IMR-90 (cell line): ENCODE measurements at regions not wholly inside any gene's neighbourhood (a gene's known extent, or its start where the extent isn't known, plus 50 kb on each side); places are given as distances from the start of the nearest gene placed in this dataset.

Experiments
- ATAC-seq: fragments of 200-7000 bp; cut with Tn5 transposase; 2 replicates; pipeline ENCODE4 v1.9.1; 2020; ENCODE audit warnings: low read depth, mild to moderate bottlenecking, moderate library complexity
- BruUV-seq: library from RNA; stranded (reverse); fragments of 400-500 nt; replicated peaks from 2 replicates; lab custom pipeline; 2021; lab: Mats Ljungman, UMichigan
- CTCF ChIA-PET: fragments of 300-600 bp; formaldehyde crosslinking; extraction: SDS; loops from one replicate; lab custom pipeline; 2021; ENCODE audit warnings: antibody characterized with exemption; lab: Yijun Ruan, JAX
- POLR2A ChIA-PET: fragments of 300-600 bp; sonication (Branson Sonifier 250); formaldehyde crosslinking; loops from one replicate; lab custom pipeline; 2022; ENCODE audit warnings: antibody characterized with exemption; ENCODE audit not compliant: unreplicated experiment; lab: Charles Lee
- DNase-seq: peaks from one replicate; pipeline ENCODE4 v3.0.0; 2013
- H2AFZ ChIP-seq: replicated peaks from 2 replicates; pipeline ENCODE3; 2013; ENCODE audit warnings: low read length, mild to moderate bottlenecking; ENCODE audit not compliant: poor library complexity
- H2AK5ac ChIP-seq: 2 replicates; pipeline ENCODE4 v1.6.1; 2013; ENCODE audit warnings: low read depth, low read length, inconsistent platforms
- H2AK9ac ChIP-seq: replicated peaks from 2 replicates; pipeline ENCODE3; 2013; ENCODE audit warnings: mild to moderate bottlenecking, low read depth, low read length, moderate library complexity; ENCODE audit not compliant: poor library complexity
- H2BK120ac ChIP-seq: 2 replicates; pipeline ENCODE4 v1.6.1; 2013; ENCODE audit warnings: low read depth, low read length, inconsistent platforms
- H2BK15ac ChIP-seq: 3 replicates; pipeline ENCODE4 v1.6.1; 2013; ENCODE audit warnings: low read depth, low read length, inconsistent platforms
- H2BK20ac ChIP-seq: 2 replicates; pipeline ENCODE4 v1.6.1; 2013; ENCODE audit warnings: low read depth, mild to moderate bottlenecking, inconsistent platforms, low read length, moderate library complexity
- H2BK5ac ChIP-seq: 2 replicates; pipeline ENCODE4 v1.6.1; 2013; ENCODE audit warnings: mild to moderate bottlenecking, low read depth, low read length, inconsistent platforms; ENCODE audit not compliant: poor library complexity, severe bottlenecking
- H3K14ac ChIP-seq: replicated peaks from 2 replicates; pipeline ENCODE4 v1.6.1; 2013; ENCODE audit warnings: low read depth, low read length, inconsistent platforms
- H3K18ac ChIP-seq: 2 replicates; pipeline ENCODE4 v1.6.1; 2013; ENCODE audit warnings: low read depth, low read length, control low read depth
- H3K23ac ChIP-seq: 2 replicates; pipeline ENCODE4 v1.6.1; 2013; ENCODE audit warnings: low read depth, low read length, inconsistent platforms
- H3K27ac ChIP-seq: 2 replicates; pipeline ENCODE4 v1.5.1; 2013; ENCODE audit warnings: mild to moderate bottlenecking, control low read depth, low read length; ENCODE audit not compliant: insufficient read depth
- H3K27me3 ChIP-seq: 2 replicates; pipeline ENCODE4 v1.6.1; 2013; ENCODE audit warnings: low read length; ENCODE audit not compliant: control insufficient read depth, insufficient read depth
- H3K36me3 ChIP-seq: 2 replicates; pipeline ENCODE4 v1.6.1; 2013; ENCODE audit warnings: low read length, mixed read lengths; ENCODE audit not compliant: control insufficient read depth, insufficient read depth
- H3K4ac ChIP-seq: 2 replicates; pipeline ENCODE4 v1.6.1; 2013; ENCODE audit warnings: low read depth, low read length, inconsistent platforms
- H3K4me1 ChIP-seq: 2 replicates; pipeline ENCODE4 v1.6.1; 2013; ENCODE audit warnings: low read length, mixed read lengths; ENCODE audit not compliant: control insufficient read depth, insufficient read depth
- H3K4me2 ChIP-seq: 2 replicates; pipeline ENCODE4 v1.6.1; 2013; ENCODE audit warnings: low read depth, mild to moderate bottlenecking, control low read depth, low read length, moderate library complexity
- H3K4me3 ChIP-seq: 2 replicates; pipeline ENCODE4 v1.5.1; 2013; ENCODE audit warnings: low read depth, mild to moderate bottlenecking, control low read depth, low read length, moderate library complexity; ENCODE audit not compliant: insufficient read depth
- H3K56ac ChIP-seq: 2 replicates; pipeline ENCODE4 v1.6.1; 2013; ENCODE audit warnings: low read length, inconsistent platforms; ENCODE audit not compliant: insufficient read depth; ENCODE audit errors: extremely low read depth
- H3K79me1 ChIP-seq, 2 experiments: 2 replicates each; pipeline ENCODE4 v1.6.1; 2013; ENCODE audit warnings: low read length in 2 of 2, inconsistent platforms in 1 of 2, low read depth in 1 of 2
- H3K9ac ChIP-seq: 2 replicates; pipeline ENCODE4 v1.6.1; 2013; ENCODE audit warnings: low read depth, low read length, control low read depth
- H3K9me1 ChIP-seq: 2 replicates; pipeline ENCODE4 v1.6.1; 2013; ENCODE audit warnings: low read length, inconsistent platforms; ENCODE audit not compliant: insufficient read depth
- H3K9me3 ChIP-seq: 2 replicates; pipeline ENCODE4 v1.6.1; 2013; ENCODE audit warnings: low read length; ENCODE audit not compliant: control insufficient read depth, insufficient read depth
- H4K20me1 ChIP-seq: 2 replicates; pipeline ENCODE4 v1.6.1; 2013; ENCODE audit warnings: low read length, inconsistent platforms; ENCODE audit not compliant: insufficient read depth
- H4K5ac ChIP-seq: 2 replicates; pipeline ENCODE4 v1.6.1; 2013; ENCODE audit warnings: mild to moderate bottlenecking, low read depth, low read length, control low read depth
- H4K8ac ChIP-seq, 2 experiments: 2 replicates each; pipeline ENCODE4 v1.6.1; 2013; ENCODE audit warnings: low read depth in 2 of 2, low read length in 2 of 2, control low read depth in 1 of 2, inconsistent platforms in 1 of 2
- H4K91ac ChIP-seq: 2 replicates; pipeline ENCODE4 v1.6.1; 2013; ENCODE audit warnings: low read depth, low read length, inconsistent platforms; ENCODE audit not compliant: insufficient read depth
- BHLHE40 ChIP-seq: fragments of 150-350 bp; IDR thresholded peaks from 2 replicates; pipeline ENCODE4 v1.6.1; 2016; ENCODE audit warnings: mild to moderate bottlenecking, low read depth, low read length
- CEBPB ChIP-seq: IDR thresholded peaks from 2 replicates; pipeline ENCODE4 v1.6.1; 2012; ENCODE audit warnings: low read depth, low read length, improper control_type of control experiment
- MAZ ChIP-seq: IDR thresholded peaks from 2 replicates; pipeline ENCODE4 v1.6.1; 2012; ENCODE audit warnings: low read depth, mild to moderate bottlenecking, low read length, improper control_type of control experiment, moderate library complexity, borderline replicate concordance
- MXI1 ChIP-seq: IDR thresholded peaks from 2 replicates; pipeline ENCODE4 v1.6.1; 2012; ENCODE audit warnings: low read depth, mild to moderate bottlenecking, low read length, moderate library complexity, borderline replicate concordance
- POLR2A ChIP-seq: IDR thresholded peaks from 2 replicates; pipeline ENCODE4 v1.6.1; 2012; ENCODE audit warnings: mild to moderate bottlenecking, low read depth, low read length
- WGBS, 2 experiments: methylation state at CpG; one replicate each; pipeline versions ENCODE4 v1.1.5 to v1.1.7; 2013; ENCODE audit warnings: missing lambda C conversion rate in 2 of 2; ENCODE audit not compliant: insufficient read length in 1 of 2; ENCODE audit errors: extremely low coverage in 2 of 2; 5-methylcytosine and 5-hydroxymethylcytosine counted together
- dilution Hi-C: fragments of 300-500 bp; cut with HindIII; formaldehyde crosslinking; loops from one replicate; pipeline ENCODE4 v1.14.3; 2018; ENCODE audit warnings: low sequenced_read_pairs; ENCODE audit not compliant: unreplicated experiment
- in situ Hi-C: fragments of 300-500 bp; cut with MboI; formaldehyde crosslinking; loops from 3 replicates; pipeline ENCODE4 v1.14.3; 2019; ENCODE audit warnings: low sequenced_read_pairs, inconsistent platforms, mixed read lengths
- intact Hi-C: fragments of 100-400 bp; cut with micrococcal nuclease; formaldehyde crosslinking; loops from 2 replicates; pipeline ENCODE4 v1.10.0; 2022

- no peaks in the 10 kb centered on the region for H3K9me3 ChIP-seq
- H3K56ac ChIP-seq: no peak overlapping the region
- no peaks in the 10 kb centered on the region for H4K20me1 ChIP-seq
- no peak overlapping the region for H2BK15ac ChIP-seq
- no peak overlapping the region for H4K5ac ChIP-seq
- H4K91ac ChIP-seq: no peak overlapping the region
- H3K36me3 ChIP-seq: no peaks in the 10 kb centered on the region
- H2BK5ac ChIP-seq: no peak overlapping the region
- H3K27ac ChIP-seq: no peak overlapping the region
- no peak overlapping the region for H2BK20ac ChIP-seq
- in situ Hi-C loops (loop anchor here (25.0 kb wide), 2 partner anchors 744 to 969 kb away; no protein-coding TSS in a partner anchor), intact Hi-C loops (loop anchor here (10.0 kb wide), 2 partner anchors 742 to 992 kb away; no protein-coding TSS in a partner anchor), dilution Hi-C loops (no loop called here)
- TF ChIP-seq POLR2A (no peak), BHLHE40 (no peak), MAZ (no peak), MXI1 (no peak), CEBPB (no peak)
- no peak for DNase-seq
- no peak overlapping the region for H2AK5ac ChIP-seq
- no peak overlapping the region for H3K9ac ChIP-seq
- H2AK9ac ChIP-seq: no peak overlapping the region
- ChIA-PET POLR2A (no interaction called here), CTCF (interaction anchor here (1.1 kb wide), 1 partner anchor 989 kb away, joined by 3 read pairs; no protein-coding TSS in a partner anchor)
- no peak overlapping the region for H3K14ac ChIP-seq
- H4K8ac ChIP-seq: no peak overlapping the region
- H3K4me2 ChIP-seq: no peak overlapping the region
- no peaks in the 10 kb centered on the region for H3K27me3 ChIP-seq
- no CpG with 5 or more reads among the region's 1 CpG for WGBS, 2 experiments
- no TSS peak for BruUV-seq
- H3K18ac ChIP-seq: no peak overlapping the region
- H2AFZ ChIP-seq: no peak overlapping the region
- no peak overlapping the region for H3K4ac ChIP-seq
- no peak overlapping the region for H3K4me3 ChIP-seq
- no peak for ATAC-seq
- H2BK120ac ChIP-seq: no peak overlapping the region
- no peaks in the 10 kb centered on the region for H3K4me1 ChIP-seq
- H3K79me1 ChIP-seq: no peaks in the 10 kb centered on the region
- no peaks in the 10 kb centered on the region for H3K9me1 ChIP-seq
- no peak overlapping the region for H3K23ac ChIP-seq
Measured at GRCh38 chr7:81492910-81493309, 276.9 kb downstream of the HGF start.
